Upper lobe of left lung (tissue), 6 donors: ENCODE measurements at regions not wholly inside any gene's neighbourhood (a gene's known extent, or its start where the extent isn't known, plus 50 kb on each side); places are given as distances from the start of the nearest gene placed in this dataset.

Experiments
- ATAC-seq, 2 donors: fragments of 200-7000 bp; cut with Tn5 transposase; one replicate each; pipeline ENCODE4 v1.9.1; 2022; ENCODE audit warnings: mild to moderate bottlenecking in 2 of 2, moderate library complexity in 2 of 2; ENCODE audit not compliant: low FRiP score in 2 of 2
- DNase-seq, 2 donors: peaks; one replicate each; pipeline ENCODE4 v3.0.0-alpha.2; 2019 to 2020
- H3K27ac ChIP-seq, 4 donors: fragments of 200-600 bp; sonication (generic); one replicate each; pipeline ENCODE4 v1.5.1; 2016 to 2019
- H3K27me3 ChIP-seq, 4 donors: fragments of 200-600 bp; sonication (generic); one replicate each; pipeline ENCODE4 v1.5.1; 2017 to 2019
- H3K36me3 ChIP-seq, 4 donors: fragments of 200-600 bp; sonication (generic); one replicate each; pipeline ENCODE4 v1.5.1; 2016 to 2019
- H3K4me1 ChIP-seq, 4 donors: fragments of 200-600 bp; sonication (generic); one replicate each; pipeline ENCODE4 v1.5.1; 2018 to 2019
- H3K4me3 ChIP-seq, 4 donors: fragments of 200-600 bp; sonication (generic); one replicate each; pipeline ENCODE4 v1.5.1; 2017 to 2019; ENCODE audit warnings: mild to moderate bottlenecking in 2 of 4, moderate library complexity in 1 of 4
- H3K9me3 ChIP-seq, 4 donors: fragments of 200-600 bp; sonication (generic); one replicate each; pipeline ENCODE4 v1.5.1; 2018 to 2019
- EP300 ChIP-seq, 4 donors: sonication (generic); formaldehyde crosslinking; IDR thresholded peaks; one replicate each; pipeline ENCODE4 v1.5.1; 2017; ENCODE audit warnings: antibody characterized with exemption in 4 of 4, control low read depth in 2 of 4
- POLR2A ChIP-seq, 4 donors: fragments of 450-650 bp; IDR thresholded peaks; one replicate each; pipeline ENCODE4 v1.5.1; 2016 to 2017; ENCODE audit warnings: antibody characterized with exemption in 4 of 4, mild to moderate bottlenecking in 2 of 4
- POLR2AphosphoS5 ChIP-seq, 2 donors: sonication (generic); formaldehyde crosslinking; IDR thresholded peaks; one replicate each; pipeline ENCODE4 v1.5.1; 2017; ENCODE audit warnings: antibody characterized with exemption in 2 of 2
- WGBS, 2 donors: methylation state at CpG; one replicate each; pipeline ENCODE4 v1.1.5; 2017 to 2018; 5-methylcytosine and 5-hydroxymethylcytosine counted together
- TF ChIP-seq, protein P1 (sequence below), 6 experiments: fragments of 450-650 bp in 4 of 6; fragments of 200-600 bp in 2 of 6; sonication (generic) in 2 of 6; IDR thresholded peaks; one replicate each; pipeline ENCODE4 v1.5.1; 2016 to 2019; ENCODE audit warnings: antibody characterized with exemption in 6 of 6
- donor health status: DM: no; HTN: no; CAD: no; lungs with moderate emphysema.
- donor health status: DM: no; HTN: yes; CAD: no; lungs with severe emphysema.

DNA sequence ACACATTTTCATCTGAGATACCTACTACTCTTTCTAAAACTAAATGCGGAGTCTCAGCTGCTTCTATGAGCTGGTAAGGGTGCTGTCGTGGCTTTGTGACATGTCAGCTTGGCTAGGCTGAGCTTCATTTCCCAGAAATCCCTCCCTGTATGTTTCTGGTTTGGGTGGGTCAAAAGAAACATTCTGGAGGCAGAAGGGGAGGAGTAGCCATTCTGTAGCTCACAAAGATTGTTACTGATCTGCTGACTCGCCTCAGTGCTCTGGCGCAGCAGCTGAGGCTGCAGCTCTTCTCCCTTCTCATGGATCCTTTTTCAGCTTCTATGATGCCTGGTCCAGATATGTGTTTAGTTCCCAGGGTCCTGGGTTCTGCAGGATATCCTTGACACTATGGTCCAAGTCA lies 114.7 kb downstream of the RAP2A start:
- Histone ChIP-seq H3K27me3 (no peaks in the 10 kb centered on the region), H3K4me3 (no peak overlapping the region), H3K4me1 (no peaks in the 10 kb centered on the region), H3K36me3 (no peaks in the 10 kb centered on the region), H3K9me3 (no peaks in the 10 kb centered on the region), H3K27ac (no peak overlapping the region)
- 77 to 82% methylated on average over 2 to 4 of the region's 4 CpGs for WGBS, 2 donors
- DNase-seq (no peak), ATAC-seq (peak in 1 of 2 donors; percentile 40)
- TF ChIP-seq EP300 (IDR thresholded peaks at IDR 0.05) (no peak), POLR2A (IDR thresholded peaks at IDR 0.05) (no peak), POLR2AphosphoS5 (IDR thresholded peaks at IDR 0.05) (no peak)
- TF ChIP-seq, protein P1, sequence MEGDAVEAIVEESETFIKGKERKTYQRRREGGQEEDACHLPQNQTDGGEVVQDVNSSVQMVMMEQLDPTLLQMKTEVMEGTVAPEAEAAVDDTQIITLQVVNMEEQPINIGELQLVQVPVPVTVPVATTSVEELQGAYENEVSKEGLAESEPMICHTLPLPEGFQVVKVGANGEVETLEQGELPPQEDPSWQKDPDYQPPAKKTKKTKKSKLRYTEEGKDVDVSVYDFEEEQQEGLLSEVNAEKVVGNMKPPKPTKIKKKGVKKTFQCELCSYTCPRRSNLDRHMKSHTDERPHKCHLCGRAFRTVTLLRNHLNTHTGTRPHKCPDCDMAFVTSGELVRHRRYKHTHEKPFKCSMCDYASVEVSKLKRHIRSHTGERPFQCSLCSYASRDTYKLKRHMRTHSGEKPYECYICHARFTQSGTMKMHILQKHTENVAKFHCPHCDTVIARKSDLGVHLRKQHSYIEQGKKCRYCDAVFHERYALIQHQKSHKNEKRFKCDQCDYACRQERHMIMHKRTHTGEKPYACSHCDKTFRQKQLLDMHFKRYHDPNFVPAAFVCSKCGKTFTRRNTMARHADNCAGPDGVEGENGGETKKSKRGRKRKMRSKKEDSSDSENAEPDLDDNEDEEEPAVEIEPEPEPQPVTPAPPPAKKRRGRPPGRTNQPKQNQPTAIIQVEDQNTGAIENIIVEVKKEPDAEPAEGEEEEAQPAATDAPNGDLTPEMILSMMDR (IDR thresholded peaks at IDR 0.05), result no peak

GRCh38 chr13:97549201-97549600 lies 115.2 kb downstream of the RAP2A start:
- no peaks in the 10 kb centered on the region for H3K27me3 ChIP-seq
- no peak for TF ChIP-seq POLR2A (IDR thresholded peaks at IDR 0.05)
- TF ChIP-seq EP300 (IDR thresholded peaks at IDR 0.05), result no peak
- TF ChIP-seq, protein P1 (IDR thresholded peaks at IDR 0.05), result no peak
- TF ChIP-seq POLR2AphosphoS5 (IDR thresholded peaks at IDR 0.05), result no peak
- no peak for DNase-seq
- no peaks in the 10 kb centered on the region for H3K4me1 ChIP-seq
- no peak overlapping the region for H3K27ac ChIP-seq
- H3K4me3 ChIP-seq, result no peak overlapping the region
- no peak for ATAC-seq
- WGBS, 2 donors, result 48 to 65% methylated on average over 1 of the region's 1 CpG
- no peaks in the 10 kb centered on the region for H3K36me3 ChIP-seq
- H3K9me3 ChIP-seq, result no peaks in the 10 kb centered on the region

DNA sequence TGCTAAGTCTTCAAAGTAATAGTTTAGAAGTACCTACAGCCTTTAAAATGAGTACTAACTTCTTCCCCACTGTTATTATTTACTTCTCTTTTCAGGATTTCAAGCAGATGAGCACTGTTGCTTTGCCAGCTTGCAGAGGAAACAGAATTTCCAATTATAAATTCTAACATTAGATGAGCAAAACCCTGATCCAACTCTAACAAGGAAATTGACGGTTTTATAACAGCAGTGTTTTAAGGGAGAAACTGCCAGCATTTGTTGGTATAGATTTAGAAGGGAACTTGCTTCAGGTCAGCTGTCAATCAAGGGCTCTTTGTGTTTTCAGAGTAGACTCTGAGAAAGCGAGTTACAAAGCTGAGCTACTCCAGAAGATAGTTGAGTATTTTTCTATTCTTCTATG lies 120.5 kb downstream of the RAP2A start:
- H3K9me3 ChIP-seq, result no peaks in the 10 kb centered on the region
- DNase-seq (no peak), ATAC-seq (no peak)
- no peaks in the 10 kb centered on the region for H3K36me3 ChIP-seq
- TF ChIP-seq EP300 (IDR thresholded peaks at IDR 0.05), result no peak
- H3K4me3 ChIP-seq, result no peak overlapping the region
- H3K27me3 ChIP-seq, result no peaks in the 10 kb centered on the region
- no peak overlapping the region for H3K27ac ChIP-seq
- 74 to 96% methylated on average over 2 of the region's 2 CpGs for WGBS, 2 donors
- H3K4me1 ChIP-seq, result no peaks in the 10 kb centered on the region

- DNase-seq (no peak), ATAC-seq (no peak)
- Histone ChIP-seq H3K4me1 (no peaks in the 10 kb centered on the region), H3K4me3 (no peak overlapping the region), H3K36me3 (no peaks in the 10 kb centered on the region), H3K27me3 (no peaks in the 10 kb centered on the region), H3K27ac (no peak overlapping the region), H3K9me3 (no peaks in the 10 kb centered on the region)
- TF ChIP-seq, protein P1 (IDR thresholded peaks at IDR 0.05), result no peak
- TF ChIP-seq EP300 (IDR thresholded peaks at IDR 0.05), result no peak
- TF ChIP-seq POLR2A (IDR thresholded peaks at IDR 0.05), result no peak
- TF ChIP-seq POLR2AphosphoS5 (IDR thresholded peaks at IDR 0.05), result no peak
- WGBS, 2 donors, result 91 to 92% methylated on average over 1 of the region's 1 CpG
Observed at GRCh38 chr13:97555034-97555433, 121.1 kb downstream of the RAP2A start.

DNA sequence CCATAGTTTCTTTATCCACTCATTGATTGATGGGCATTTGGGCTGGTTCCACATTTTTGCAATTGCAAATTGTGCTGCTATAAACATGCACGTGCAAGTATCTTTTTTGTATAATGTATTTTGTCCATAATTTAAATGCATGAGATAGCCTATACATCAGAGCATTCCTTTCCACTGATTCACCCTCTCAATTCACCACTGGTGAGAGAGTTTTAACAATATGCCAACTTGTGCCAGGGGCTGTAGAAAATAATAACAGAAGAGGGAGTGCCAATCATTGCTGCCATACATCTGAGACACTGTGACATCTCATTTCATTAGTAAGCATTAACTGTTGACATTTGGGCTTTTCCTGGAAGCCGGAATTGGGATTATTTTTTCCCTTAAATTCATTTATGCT lies 125.1 kb downstream of the RAP2A start:
- DNase-seq (no peak), ATAC-seq (no peak)
- Histone ChIP-seq H3K4me3 (no peak overlapping the region), H3K27ac (no peak overlapping the region), H3K4me1 (no peaks in the 10 kb centered on the region), H3K36me3 (no peaks in the 10 kb centered on the region), H3K27me3 (no peaks in the 10 kb centered on the region), H3K9me3 (no peaks in the 10 kb centered on the region)
- TF ChIP-seq, protein P1 (IDR thresholded peaks at IDR 0.05), result no peak
- TF ChIP-seq EP300 (IDR thresholded peaks at IDR 0.05) (no peak), POLR2A (IDR thresholded peaks at IDR 0.05) (no peak), POLR2AphosphoS5 (IDR thresholded peaks at IDR 0.05) (no peak)
- WGBS, 2 donors, result 81 to 86% methylated on average over 2 of the region's 2 CpGs
